NCI-H82 (cell line): ENCODE measurements at regions not wholly inside any gene's neighbourhood (a gene's known extent, or its start where the extent isn't known, plus 50 kb on each side); places are given as distances from the start of the nearest gene placed in this dataset.
"Not testable (repeated sequence)": the region's sequence is repeated elsewhere in the genome, so short reads cannot be mapped to it uniquely, and the experiment has no call there.

Source experiments
- DNase-seq: peaks from one replicate; lab custom pipeline; 2025; lab: John Stamatoyannopoulos, UW

- no peak for DNase-seq
Observed at GRCh38 chrX:13381514-13381913, 61.7 kb upstream of the ATXN3L start.

GRCh38 chrX:13380211-13380610, 60.4 kb upstream of the ATXN3L start:
- DNase-seq, result no peak

- DNase-seq, result not testable (repeated sequence)
Observed at GRCh38 chrX:13378562-13379518, 59.0 kb upstream of the ATXN3L start.

GRCh38 chrX:13377550-13377934, 57.7 kb upstream of the ATXN3L start:
- DNase-seq, result peak; percentile 99

- peak; percentile 88 for DNase-seq
Observed at GRCh38 chrX:13376857-13377549, 57.1 kb upstream of the ATXN3L start.

- not testable (repeated sequence) for DNase-seq
Observed at GRCh38 chrX:13375596-13375995, 55.7 kb upstream of the ATXN3L start.

- DNase-seq, result peak; percentile 85
Observed at GRCh38 chrX:13374364-13374763, 54.5 kb upstream of the ATXN3L start.

- DNase-seq, result no peak
Observed at GRCh38 chrX:13373431-13374187, 53.8 kb upstream of the ATXN3L start.

GRCh38 chrX:13373027-13373426, 53.2 kb upstream of the ATXN3L start:
- no peak for DNase-seq

- no peak for DNase-seq
Observed at GRCh38 chrX:13372203-13372980, 52.5 kb upstream of the ATXN3L start.

GRCh38 chrX:13371186-13371585, 51.3 kb upstream of the ATXN3L start:
- DNase-seq, result no peak

GRCh38 chrX:13370713-13371112, 50.9 kb upstream of the ATXN3L start:
- no peak for DNase-seq
